DOHH2 (cell line): ENCODE measurements at regions not wholly inside any gene's neighbourhood (a gene's known extent, or its start where the extent isn't known, plus 50 kb on each side); places are given as distances from the start of the nearest gene placed in this dataset.

Experiments used
- EZH2phosphoT487 ChIP-seq: fragments of 200-600 bp; sonication (generic); IDR thresholded peaks from 2 replicates; pipeline ENCODE4 v1.6.1; 2017; ENCODE audit warnings: borderline replicate concordance, mild to moderate bottlenecking, antibody characterized with exemption, low read length, moderate library complexity, mixed read lengths
- TF ChIP-seq, protein P1 (sequence below): fragments of 200-600 bp; sonication (generic); IDR thresholded peaks from one replicate; pipeline ENCODE4 v1.5.1; 2014; ENCODE audit warnings: antibody characterized with exemption, mild to moderate bottlenecking, low read depth, low read length; ENCODE audit not compliant: poor library complexity, severe bottlenecking

DNA sequence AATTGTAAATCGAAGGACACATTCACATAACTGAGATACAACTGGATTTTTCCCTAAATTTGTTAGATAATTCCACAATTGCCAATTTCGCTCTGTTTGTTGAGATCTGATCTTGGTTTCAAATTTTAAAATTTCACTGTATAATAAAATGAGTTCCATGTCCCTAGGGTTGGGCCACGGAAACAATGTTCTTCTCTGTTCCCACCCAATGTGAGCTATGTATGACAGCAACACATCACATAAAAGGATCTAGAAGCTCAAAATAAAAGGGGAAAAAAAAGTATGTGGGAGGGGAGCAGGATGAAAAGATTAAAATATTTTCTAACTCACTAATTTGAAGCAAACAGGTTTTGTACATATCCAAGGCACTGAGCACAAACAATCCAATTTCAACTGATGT is 287.8 kb upstream of the MKLN1 start:
- TF ChIP-seq, protein P1, sequence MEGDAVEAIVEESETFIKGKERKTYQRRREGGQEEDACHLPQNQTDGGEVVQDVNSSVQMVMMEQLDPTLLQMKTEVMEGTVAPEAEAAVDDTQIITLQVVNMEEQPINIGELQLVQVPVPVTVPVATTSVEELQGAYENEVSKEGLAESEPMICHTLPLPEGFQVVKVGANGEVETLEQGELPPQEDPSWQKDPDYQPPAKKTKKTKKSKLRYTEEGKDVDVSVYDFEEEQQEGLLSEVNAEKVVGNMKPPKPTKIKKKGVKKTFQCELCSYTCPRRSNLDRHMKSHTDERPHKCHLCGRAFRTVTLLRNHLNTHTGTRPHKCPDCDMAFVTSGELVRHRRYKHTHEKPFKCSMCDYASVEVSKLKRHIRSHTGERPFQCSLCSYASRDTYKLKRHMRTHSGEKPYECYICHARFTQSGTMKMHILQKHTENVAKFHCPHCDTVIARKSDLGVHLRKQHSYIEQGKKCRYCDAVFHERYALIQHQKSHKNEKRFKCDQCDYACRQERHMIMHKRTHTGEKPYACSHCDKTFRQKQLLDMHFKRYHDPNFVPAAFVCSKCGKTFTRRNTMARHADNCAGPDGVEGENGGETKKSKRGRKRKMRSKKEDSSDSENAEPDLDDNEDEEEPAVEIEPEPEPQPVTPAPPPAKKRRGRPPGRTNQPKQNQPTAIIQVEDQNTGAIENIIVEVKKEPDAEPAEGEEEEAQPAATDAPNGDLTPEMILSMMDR, result no peak
- TF ChIP-seq EZH2phosphoT487, result no peak
